ENCODE measurements at regions not wholly inside any gene's neighbourhood (a gene's known extent, or its start where the extent isn't known, plus 50 kb on each side); places are given as distances from the start of the nearest gene placed in this dataset.

- no peak overlapping the region for H3K27ac ChIP-seq (ENCODE audit: low read depth, low read length, poor library complexity, severe bottlenecking)
- ChIA-PET POLR2A (ENCODE audit: low non-redundant PET) (interaction anchor here (0.6 kb wide), 1 partner anchor 495 kb away, joined by 4 read pairs; no protein-coding TSS in a partner anchor), CTCF (no interaction called here)
- no peaks in the 10 kb centered on the region for H3K9me3 ChIP-seq (ENCODE audit: low read depth, low read length, poor library complexity, severe bottlenecking)
- H3K4me3 ChIP-seq (ENCODE audit: low read depth, low read length, poor library complexity, severe bottlenecking): no peak overlapping the region
- DNase-seq (ENCODE audit: low spot score): no peak
- H3K4me1 ChIP-seq (ENCODE audit: insufficient read depth, low read length, poor library complexity, severe bottlenecking): no peaks in the 10 kb centered on the region
- no peaks in the 10 kb centered on the region for H3K36me3 ChIP-seq (ENCODE audit: insufficient read depth, low read length, poor library complexity, severe bottlenecking)
- BruUV-seq (replicated peaks): no TSS peak
- intact Hi-C loops (cut with micrococcal nuclease; ENCODE audit: unreplicated experiment): no loop called here
- TF ChIP-seq CTCF (conservative IDR thresholded peaks at IDR 0.05; ENCODE audit: low read depth, low read length) (no peak), EZH2 (IDR thresholded peaks at IDR 0.05; ENCODE audit: borderline replicate concordance, low read depth, low read length, poor library complexity, severe bottlenecking) (no peak)
- no peaks in the 10 kb centered on the region for H3K27me3 ChIP-seq (replicated peaks; ENCODE audit: insufficient read depth, low read depth, low read length, poor library complexity)
Measured at GRCh38 chr6:145206247-145206907, 528.9 kb downstream of the EPM2A start.

- Histone ChIP-seq H3K36me3 (ENCODE audit: insufficient read depth, low read length, poor library complexity, severe bottlenecking) (no peaks in the 10 kb centered on the region), H3K4me1 (ENCODE audit: insufficient read depth, low read length, poor library complexity, severe bottlenecking) (peaks cover under 1% of the 10 kb centered on the region), H3K4me3 (ENCODE audit: low read depth, low read length, poor library complexity, severe bottlenecking) (no peak overlapping the region), H3K27ac (ENCODE audit: low read depth, low read length, poor library complexity, severe bottlenecking) (no peak overlapping the region), H3K9me3 (ENCODE audit: low read depth, low read length, poor library complexity, severe bottlenecking) (no peaks in the 10 kb centered on the region), H3K27me3 (replicated peaks; ENCODE audit: insufficient read depth, low read depth, low read length, poor library complexity) (no peaks in the 10 kb centered on the region)
- no TSS peak for BruUV-seq (replicated peaks)
- DNase-seq (ENCODE audit: low spot score): no peak
- ChIA-PET CTCF (no interaction called here), POLR2A (ENCODE audit: low non-redundant PET) (no interaction called here)
- TF ChIP-seq EZH2 (IDR thresholded peaks at IDR 0.05; ENCODE audit: borderline replicate concordance, low read depth, low read length, poor library complexity, severe bottlenecking): no peak
- no peak for TF ChIP-seq CTCF (conservative IDR thresholded peaks at IDR 0.05; ENCODE audit: low read depth, low read length)
- intact Hi-C loops (cut with micrococcal nuclease; ENCODE audit: unreplicated experiment): no loop called here
Measured at GRCh38 chr6:145208474-145208873, 526.8 kb downstream of the EPM2A start.

GRCh38 chr6:145209272-145209671, 526.0 kb downstream of the EPM2A start:
- POLR2A ChIA-PET (ENCODE audit: low non-redundant PET): no interaction called here
- intact Hi-C loops (cut with micrococcal nuclease; ENCODE audit: unreplicated experiment): no loop called here
- no peak for DNase-seq (ENCODE audit: low spot score)

More at GRCh38 chr6:145209272-145209671, 526.0 kb downstream of the EPM2A start:
- H3K36me3 ChIP-seq (ENCODE audit: insufficient read depth, low read length, poor library complexity, severe bottlenecking): no peaks in the 10 kb centered on the region
- no peak overlapping the region for H3K27ac ChIP-seq (ENCODE audit: low read depth, low read length, poor library complexity, severe bottlenecking)
- peaks cover 8% of the 10 kb centered on the region for H3K4me1 ChIP-seq (ENCODE audit: insufficient read depth, low read length, poor library complexity, severe bottlenecking)
- no peaks in the 10 kb centered on the region for H3K27me3 ChIP-seq (replicated peaks; ENCODE audit: insufficient read depth, low read depth, low read length, poor library complexity)
- no peaks in the 10 kb centered on the region for H3K9me3 ChIP-seq (ENCODE audit: low read depth, low read length, poor library complexity, severe bottlenecking)
- no TSS peak for BruUV-seq (replicated peaks)
- CTCF ChIA-PET: no interaction called here
- TF ChIP-seq EZH2 (IDR thresholded peaks at IDR 0.05; ENCODE audit: borderline replicate concordance, low read depth, low read length, poor library complexity, severe bottlenecking) (no peak), CTCF (conservative IDR thresholded peaks at IDR 0.05; ENCODE audit: low read depth, low read length) (no peak)
- H3K4me3 ChIP-seq (ENCODE audit: low read depth, low read length, poor library complexity, severe bottlenecking): no peak overlapping the region
